Forelimb muscle (tissue), 1 donor: ENCODE measurements at regions not wholly inside any gene's neighbourhood (a gene's known extent, or its start where the extent isn't known, plus 50 kb on each side); places are given as distances from the start of the nearest gene placed in this dataset.
A peak's percentile ranks its signal among the peaks of the same experiment; 100 is the strongest.
"Not testable (repeated sequence)": the region's sequence is repeated elsewhere in the genome, so short reads cannot be mapped to it uniquely, and the experiment has no call there.

ENCODE experiments used
- DNase-seq: peaks from one replicate; pipeline ENCODE4 v3.0.0-alpha.2; 2013; ENCODE audit warnings: low read depth

DNA sequence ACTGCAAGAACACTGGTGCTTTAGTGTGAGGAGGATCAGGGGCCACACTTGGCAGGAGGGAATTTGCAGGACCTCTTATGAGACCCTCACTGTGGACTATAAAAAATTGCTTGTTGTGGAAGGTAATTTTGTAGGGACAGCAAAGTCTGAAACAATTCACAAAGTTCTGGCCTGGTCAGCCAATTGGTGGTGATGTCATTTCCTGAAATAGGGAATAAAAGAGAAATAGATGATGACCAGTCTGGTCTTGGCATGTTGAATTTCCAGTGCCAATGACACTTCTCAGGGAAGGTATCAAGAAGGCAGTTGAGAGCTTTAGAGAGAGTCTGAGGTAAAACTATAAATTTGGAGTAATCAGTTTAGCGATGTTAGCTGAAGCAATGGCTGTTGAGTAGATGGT is 129.3 kb upstream of the LMNTD1 start:
- no peak for DNase-seq

DNA sequence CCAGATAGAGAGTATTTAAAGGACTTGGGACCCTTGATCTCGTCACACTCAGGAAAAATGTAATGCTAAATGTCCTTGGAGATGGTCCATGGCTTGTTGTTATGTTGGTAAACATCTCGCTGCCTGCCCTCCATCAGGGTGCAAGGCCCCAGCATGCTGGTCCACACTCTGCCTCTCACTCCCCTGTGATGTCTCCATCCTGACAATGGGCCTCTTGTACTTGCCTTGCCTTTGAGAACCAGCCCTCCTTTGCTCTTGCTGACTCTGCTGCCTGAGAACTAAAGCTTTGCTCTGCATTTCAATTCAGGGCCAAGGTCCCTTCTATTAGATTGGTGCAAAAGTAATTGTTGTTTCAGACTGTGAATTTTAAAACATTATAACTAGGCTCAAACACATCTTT is 131.0 kb upstream of the LMNTD1 start:
- DNase-seq = no peak

DNA sequence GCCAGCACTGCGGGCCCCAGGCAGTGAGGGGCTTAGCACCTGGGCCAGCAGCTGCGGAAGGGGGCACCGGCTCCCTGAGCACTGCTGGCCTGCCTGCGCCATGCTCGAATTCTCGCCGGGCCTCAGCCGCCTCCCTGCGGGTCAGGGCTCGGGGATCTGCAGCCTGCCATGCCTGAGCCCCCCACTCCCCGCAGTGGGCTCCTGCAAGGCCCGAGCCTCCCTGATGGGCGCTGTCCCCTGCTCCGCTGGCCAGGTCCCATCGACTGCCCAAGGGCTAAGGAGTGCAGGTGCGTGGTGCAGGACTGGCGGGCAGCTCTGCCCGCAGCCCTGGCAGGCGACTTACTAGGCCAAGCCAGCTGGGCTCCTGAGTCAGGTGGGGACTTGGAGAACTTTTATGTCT is 133.3 kb upstream of the LMNTD1 start:
- no peak for DNase-seq

DNA sequence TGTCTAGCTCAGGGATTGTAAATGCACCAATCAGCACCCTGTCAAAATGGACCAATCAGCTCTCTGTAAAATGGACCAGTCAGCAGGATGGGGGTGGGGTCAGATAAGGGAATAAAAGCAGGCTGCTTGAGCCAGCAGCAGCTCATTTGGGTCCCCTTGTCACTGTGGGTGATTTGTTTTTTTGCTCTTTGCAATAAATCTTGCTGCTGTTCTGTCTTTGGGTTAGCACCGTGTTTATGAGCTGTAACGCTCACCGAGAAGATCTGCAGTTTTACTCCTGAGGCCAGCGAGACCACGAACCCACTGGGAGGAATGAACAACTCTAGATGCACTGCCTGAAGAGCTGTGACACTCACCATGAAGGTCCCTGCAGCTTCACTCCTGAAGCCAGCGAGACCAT is 134.1 kb upstream of the LMNTD1 start:
- DNase-seq = no peak

- DNase-seq = not testable (repeated sequence)
These were observed 135.8 kb upstream of the LMNTD1 start for GRCh38 chr12:25688851-25689250.

GRCh38 chr12:25689996-25690501 is 137.0 kb upstream of the LMNTD1 start:
- DNase-seq = no peak

DNA sequence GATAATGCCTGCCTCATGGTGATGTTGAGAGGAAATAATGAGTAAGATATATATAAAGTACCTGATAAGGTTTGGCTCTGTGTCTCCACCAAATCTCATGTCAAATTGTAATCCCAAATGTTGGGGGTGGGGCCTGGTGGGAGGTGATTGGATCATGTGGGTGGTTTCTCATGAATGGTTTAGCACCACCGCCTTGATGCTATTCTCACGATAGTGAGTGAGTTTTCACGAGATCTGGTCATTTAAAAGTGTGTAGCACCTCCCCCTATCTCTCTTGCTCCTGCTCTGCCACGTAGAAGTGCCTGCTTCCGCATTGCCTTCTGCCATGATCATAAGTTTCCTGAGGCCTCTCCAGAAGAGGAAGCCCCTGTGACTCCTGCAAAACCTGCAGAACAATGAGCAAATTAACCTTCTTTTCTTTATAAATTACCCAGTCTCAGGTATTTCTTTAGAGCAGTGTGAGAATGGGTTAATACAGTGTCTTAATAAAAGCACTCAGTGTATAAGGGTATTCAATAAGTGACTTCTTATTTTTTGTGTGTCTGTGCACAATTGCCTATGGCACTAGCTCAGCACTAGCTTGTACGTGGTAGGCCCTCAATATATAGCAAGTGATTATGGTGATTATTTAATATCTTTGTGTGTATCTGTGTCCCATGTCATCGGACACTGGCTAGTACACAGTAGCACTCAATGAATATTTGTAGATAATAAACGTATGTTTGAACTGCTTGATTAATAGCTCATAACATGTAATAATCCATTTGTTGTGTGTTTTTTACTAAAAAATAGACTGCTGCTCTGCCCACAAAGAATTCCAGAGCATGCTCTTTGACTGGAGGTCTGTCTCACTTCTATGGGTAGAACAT is 138.1 kb upstream of the LMNTD1 start:
- no peak for DNase-seq

GRCh38 chr12:25691865-25692114 is 138.7 kb upstream of the LMNTD1 start:
- DNase-seq = no peak

DNA sequence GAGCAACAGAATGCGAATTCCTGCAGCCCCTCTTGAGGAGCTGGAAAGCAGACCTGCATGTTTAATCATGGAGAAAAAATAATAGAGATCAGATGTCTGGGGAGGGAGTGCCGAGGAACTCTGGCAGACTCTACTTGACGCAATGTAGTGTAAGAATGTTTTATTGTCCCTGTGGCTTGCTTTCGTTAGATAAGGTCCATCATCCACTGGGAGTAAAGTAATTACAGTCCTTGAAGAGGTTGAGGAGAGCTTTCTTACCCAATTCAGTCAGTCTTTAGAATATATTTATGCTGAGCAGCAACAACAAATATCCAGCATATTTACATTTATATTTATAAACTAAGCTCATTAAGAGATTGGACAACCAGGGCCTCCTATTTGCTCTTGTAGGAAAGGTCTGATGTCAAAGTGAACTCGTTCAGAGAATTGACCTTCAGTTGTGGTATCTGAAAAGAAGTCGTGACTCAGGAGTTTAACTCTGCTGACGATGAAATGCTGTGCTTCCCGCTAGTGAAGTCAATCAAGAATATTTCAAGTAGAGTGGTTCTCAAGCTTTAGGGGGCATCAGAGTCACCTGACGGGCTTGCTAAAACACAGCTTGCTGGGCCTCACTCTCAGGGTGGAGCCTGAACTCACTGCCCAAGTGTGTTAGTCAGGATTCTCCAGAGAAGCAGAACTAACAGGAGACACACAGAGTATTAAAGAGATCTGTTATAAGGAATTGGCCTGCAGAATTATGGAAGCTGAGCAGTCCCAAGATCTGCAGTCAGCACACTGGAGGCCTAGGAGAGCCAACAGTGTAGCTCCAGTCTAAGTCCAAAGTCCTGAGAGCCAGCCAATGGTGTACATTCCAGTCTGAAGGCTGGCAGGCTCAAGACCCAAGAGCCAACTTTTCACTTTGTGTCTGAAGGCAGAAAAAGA is 139.3 kb upstream of the LMNTD1 start:
- DNase-seq = peak; percentile 39

DNA sequence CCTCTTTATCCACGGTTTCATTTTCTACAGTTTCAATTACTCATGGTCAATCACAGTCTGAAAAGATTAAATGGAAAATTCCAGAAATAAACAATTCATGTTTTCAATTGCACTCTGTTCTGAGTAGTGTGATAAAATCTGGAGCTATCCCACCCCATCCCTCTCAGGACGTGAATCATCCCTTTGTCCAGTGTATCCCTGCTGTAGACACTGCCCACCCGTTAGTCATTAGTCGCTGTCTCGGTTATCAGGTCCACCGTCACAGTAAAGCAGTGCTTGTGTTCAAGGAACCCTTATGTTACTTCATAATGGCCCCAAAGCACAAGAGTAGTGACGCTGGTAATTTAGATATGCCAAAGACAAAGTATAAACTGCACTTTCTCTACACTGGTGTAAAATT is 141.0 kb upstream of the LMNTD1 start:
- no peak for DNase-seq

- DNase-seq = peak; percentile 75
These were observed 142.5 kb upstream of the LMNTD1 start for GRCh38 chr12:25695574-25695973.

- no peak for DNase-seq
These were observed 145.7 kb upstream of the LMNTD1 start for GRCh38 chr12:25698772-25699171.

DNA sequence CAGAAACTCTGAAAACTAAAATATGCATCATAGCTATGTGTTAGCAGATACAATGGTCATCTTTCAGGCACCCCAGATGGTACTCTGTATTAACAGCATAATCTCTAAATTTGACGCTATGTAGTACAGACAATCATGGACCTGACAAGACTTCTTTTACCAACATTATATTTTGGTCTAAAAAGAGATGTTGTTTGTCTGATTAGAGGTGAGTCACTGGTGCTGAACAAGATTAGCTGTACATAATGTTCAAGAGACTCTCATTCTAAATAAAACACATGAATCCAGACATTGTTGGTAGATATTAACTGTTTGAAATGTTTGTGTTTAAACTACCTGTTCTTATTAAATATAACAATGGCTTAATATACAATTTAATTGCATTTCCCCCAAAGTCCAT is 146.4 kb upstream of the LMNTD1 start:
- no peak for DNase-seq

GRCh38 chr12:25701290-25701689 is 148.2 kb upstream of the LMNTD1 start:
- DNase-seq = no peak

GRCh38 chr12:25702553-25702952 is 149.5 kb upstream of the LMNTD1 start:
- no peak for DNase-seq

DNA sequence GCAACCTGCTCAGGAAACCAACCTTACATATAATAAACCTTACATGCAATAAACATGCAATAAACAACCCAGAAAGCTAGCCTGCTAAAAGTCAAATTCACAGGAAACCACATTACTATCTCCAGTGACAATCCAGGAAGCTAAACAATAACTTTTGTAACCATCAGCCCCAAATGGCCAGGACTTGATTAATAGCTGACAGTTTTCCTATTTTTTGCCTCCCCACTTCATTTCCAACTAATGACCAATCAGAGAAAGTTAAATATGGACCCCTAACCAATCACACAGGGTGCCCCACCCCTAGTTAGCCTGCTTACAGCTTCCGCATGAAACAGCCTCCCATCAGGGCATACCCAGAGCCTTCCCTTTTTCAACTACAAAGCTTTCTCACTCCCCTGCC is 152.2 kb upstream of the LMNTD1 start:
- DNase-seq = no peak

GRCh38 chr12:25706646-25707045 is 153.6 kb upstream of the LMNTD1 start:
- peak; percentile 43 for DNase-seq

DNA sequence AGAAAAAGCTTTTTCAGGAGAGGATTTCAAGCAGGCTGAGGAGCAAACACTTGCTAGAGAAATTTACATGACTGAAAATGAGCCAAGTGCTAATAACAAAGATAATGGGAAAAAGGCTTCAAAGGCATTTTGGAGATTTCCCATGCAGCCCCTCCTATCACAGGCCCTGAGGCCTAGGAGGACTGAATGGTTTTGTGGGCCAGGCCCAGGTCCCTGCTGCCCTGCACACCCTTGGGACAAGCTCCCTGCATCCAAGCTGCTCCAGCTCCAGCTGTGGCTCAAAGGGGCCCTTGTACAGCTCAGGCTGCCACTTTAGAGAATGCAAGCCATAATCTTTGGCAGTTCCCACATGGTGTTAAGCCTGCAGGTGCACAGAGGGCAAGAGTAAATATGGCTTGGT is 154.0 kb upstream of the LMNTD1 start:
- no peak for DNase-seq

DNA sequence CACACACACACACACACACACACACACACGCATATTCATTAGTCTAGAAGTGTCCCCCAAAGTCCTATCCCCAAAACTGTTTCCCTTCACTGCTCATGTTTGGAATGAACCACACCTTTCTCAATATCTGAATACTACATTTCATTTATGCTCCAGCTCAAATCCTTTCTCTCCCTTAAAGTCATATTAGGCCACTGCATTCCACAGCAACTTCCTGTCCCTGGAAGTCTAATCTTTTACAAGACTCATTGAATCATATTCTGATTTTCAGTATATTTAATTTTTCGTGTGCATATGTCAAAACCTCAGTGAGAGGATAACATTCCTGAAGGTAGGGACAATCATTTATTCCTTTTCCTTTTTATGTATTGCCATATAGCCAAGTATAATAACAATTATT is 155.6 kb upstream of the LMNTD1 start:
- DNase-seq = no peak

- DNase-seq = peak; percentile 72
These were observed 157.0 kb upstream of the LMNTD1 start for GRCh38 chr12:25710128-25710527.

GRCh38 chr12:25710938-25711605 is 158.0 kb upstream of the LMNTD1 start:
- DNase-seq = not testable (repeated sequence)

GRCh38 chr12:25712169-25712568 is 159.1 kb upstream of the LMNTD1 start:
- DNase-seq = no peak
